WTC11 (cell line): ENCODE measurements at regions not wholly inside any gene's neighbourhood (a gene's known extent, or its start where the extent isn't known, plus 50 kb on each side); places are given as distances from the start of the nearest gene placed in this dataset.

Source experiments
- ATAC-seq: fragments of 200-7000 bp; cut with Tn5 transposase; 2 replicates; pipeline ENCODE4 v1.10.0; 2021; ENCODE audit warnings: mild to moderate bottlenecking, moderate library complexity
- CTCF ChIA-PET: fragments of 300-600 bp; sonication (Branson Sonifier 250); formaldehyde crosslinking; loops from one replicate; lab custom pipeline; 2021; ENCODE audit warnings: antibody characterized with exemption; lab: Charles Lee
- POLR2A ChIA-PET: fragments of 350-600 bp; sonication (Branson Sonifier 250); formaldehyde crosslinking; loops from one replicate; lab custom pipeline; 2021; ENCODE audit warnings: antibody characterized with exemption; lab: Charles Lee
- DNase-seq: peaks from one replicate; pipeline ENCODE4 v3.0.0; 2021; ENCODE audit warnings: low spot score
- H3K27ac Mint-ChIP-seq: 2 replicates; pipeline ENCODE4 v1.8.0; 2021; ENCODE audit warnings: mixed read lengths
- H3K27me3 Mint-ChIP-seq: 2 replicates; pipeline ENCODE4 v1.8.0; 2021; ENCODE audit warnings: low read depth, mild to moderate bottlenecking, moderate library complexity, mixed read lengths
- H3K36me3 Mint-ChIP-seq: 2 replicates; pipeline ENCODE4 v1.8.0; 2021; ENCODE audit warnings: mixed read lengths
- H3K4me1 Mint-ChIP-seq: 2 replicates; pipeline ENCODE4 v1.8.0; 2022; ENCODE audit warnings: mixed read lengths
- H3K4me3 Mint-ChIP-seq: 2 replicates; pipeline ENCODE4 v1.8.0; 2021; ENCODE audit warnings: mild to moderate bottlenecking, moderate library complexity, mixed read lengths
- H3K9me3 Mint-ChIP-seq: 2 replicates; pipeline ENCODE4 v1.8.0; 2021; ENCODE audit warnings: mixed read lengths
- CBFB ChIP-seq: sonication (generic); formaldehyde crosslinking; IDR thresholded peaks from 2 replicates; pipeline ENCODE4 v1.8.1; 2022; ENCODE audit warnings: mild to moderate bottlenecking, low read depth, missing genetic modification reagents
- FOXK1 ChIP-seq: sonication (generic); formaldehyde crosslinking; IDR thresholded peaks from 2 replicates; pipeline ENCODE4 v1.8.0; 2022; ENCODE audit warnings: mild to moderate bottlenecking, moderate library complexity, missing genetic modification reagents
- GRHL2 ChIP-seq: fragments of 250-450 bp; sonication (Bioruptor Pico); IDR thresholded peaks from 2 replicates; pipeline ENCODE4 v1.8.0; 2022; ENCODE audit warnings: mild to moderate bottlenecking, moderate library complexity; ENCODE audit not compliant: insufficient replicate concordance, severe bottlenecking
- MYBL2 ChIP-seq: sonication (generic); formaldehyde crosslinking; IDR thresholded peaks from 2 replicates; pipeline ENCODE4 v1.8.1; 2023; ENCODE audit warnings: mild to moderate bottlenecking, moderate library complexity, missing genetic modification reagents
- NR3C1 ChIP-seq: sonication (generic); formaldehyde crosslinking; conservative IDR thresholded peaks from 2 replicates; pipeline ENCODE4 v1.8.1; 2023; ENCODE audit warnings: low read depth, mild to moderate bottlenecking, missing genetic modification reagents
- SOX15 ChIP-seq: fragments of 250-450 bp; sonication (Bioruptor Pico); IDR thresholded peaks from 2 replicates; pipeline ENCODE4 v1.9.0; 2021; ENCODE audit warnings: mild to moderate bottlenecking
- ZNF671 ChIP-seq: fragments of 250-450 bp; sonication (Bioruptor Pico); IDR thresholded peaks from 2 replicates; pipeline ENCODE4 v1.8.0; 2021; ENCODE audit warnings: mild to moderate bottlenecking
- ZSCAN18 ChIP-seq: fragments of 250-450 bp; sonication (Bioruptor Pico); IDR thresholded peaks from 2 replicates; pipeline ENCODE4 v2.1.2; 2022; ENCODE audit warnings: mild to moderate bottlenecking, moderate library complexity
- TF ChIP-seq, protein P1 (sequence below): sonication (generic); formaldehyde crosslinking; IDR thresholded peaks from 2 replicates; pipeline ENCODE4 v1.8.1; 2022; ENCODE audit warnings: missing genetic modification reagents, borderline replicate concordance
- TF ChIP-seq, protein P2 (sequence below): sonication (generic); formaldehyde crosslinking; IDR thresholded peaks from 2 replicates; pipeline ENCODE4 v1.8.1; 2022; ENCODE audit warnings: mild to moderate bottlenecking, moderate library complexity, missing genetic modification reagents
- TF ChIP-seq, protein P3 (sequence below): fragments of 250-450 bp; sonication (Bioruptor Pico); IDR thresholded peaks from 2 replicates; pipeline ENCODE4 v1.8.0; 2021; ENCODE audit warnings: mild to moderate bottlenecking
- TF ChIP-seq, protein P4 (sequence below): sonication (generic); formaldehyde crosslinking; IDR thresholded peaks from 2 replicates; pipeline ENCODE4 v1.8.1; 2022; ENCODE audit warnings: mild to moderate bottlenecking, missing genetic modification reagents, moderate library complexity, borderline replicate concordance
- TF ChIP-seq, protein P5 (sequence below): sonication (generic); formaldehyde crosslinking; IDR thresholded peaks from 2 replicates; pipeline ENCODE4 v1.8.0; 2023; ENCODE audit warnings: missing genetic modification reagents
- TF ChIP-seq, protein P6 (sequence below): fragments of 200-600 bp; IDR thresholded peaks from 2 replicates; pipeline ENCODE4 v1.8.0; 2022; ENCODE audit warnings: antibody characterized with exemption
- TF ChIP-seq, protein P7 (sequence below): fragments of 250-450 bp; sonication (Bioruptor Pico); conservative IDR thresholded peaks from 2 replicates; pipeline ENCODE4 v1.9.0; 2021; ENCODE audit warnings: mild to moderate bottlenecking

GRCh38 chr7:117993377-117994003, 120.2 kb upstream of the CTTNBP2 start:
- CTCF ChIA-PET, result interaction anchor here (0.6 to 1.8 kb wide), 35 partner anchors 10 to 380 kb away, joined by 3 to 21 read pairs (median 4); partner anchors contain the start of gene CTTNBP2
- peak; percentile 100 for ATAC-seq

DNA sequence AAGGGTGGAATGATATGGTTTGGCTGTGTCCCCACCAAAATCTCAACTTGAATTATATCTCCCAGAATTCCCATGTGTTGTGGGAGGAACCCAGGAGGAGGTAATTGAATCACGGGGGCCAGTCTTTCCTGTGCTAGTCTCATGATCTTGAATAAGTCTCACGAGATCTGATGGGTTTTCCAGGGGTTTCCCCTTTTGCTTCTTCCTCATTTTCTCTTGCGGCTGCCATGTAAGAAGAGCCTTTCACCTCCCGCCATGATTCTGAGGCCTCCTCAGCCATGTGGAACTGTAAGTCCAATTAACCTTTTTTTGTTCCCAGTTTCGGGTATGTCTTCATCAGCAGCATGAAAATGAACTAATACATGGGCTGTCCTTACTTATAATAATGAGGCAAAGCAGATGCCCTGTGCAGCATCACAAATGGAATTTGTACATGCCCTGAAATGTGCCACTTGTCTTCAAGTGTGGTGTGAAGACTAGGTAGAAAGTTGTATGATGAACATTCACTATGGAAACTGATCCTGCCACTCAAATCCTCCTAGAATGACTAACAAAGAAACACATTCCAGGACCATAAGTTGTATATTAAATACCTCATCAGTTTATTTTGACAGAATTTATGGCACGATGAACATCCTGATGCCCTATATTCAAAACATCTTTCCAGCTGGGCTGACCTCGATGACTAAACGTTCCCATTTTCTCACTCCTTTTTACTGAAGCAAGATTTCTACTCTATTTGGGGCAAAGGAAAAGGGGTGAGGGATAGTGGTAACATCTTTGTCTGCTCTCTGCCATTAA, 122.8 kb upstream of the CTTNBP2 start:
- CTCF ChIA-PET, result no interaction called here
- TF ChIP-seq, protein P1, sequence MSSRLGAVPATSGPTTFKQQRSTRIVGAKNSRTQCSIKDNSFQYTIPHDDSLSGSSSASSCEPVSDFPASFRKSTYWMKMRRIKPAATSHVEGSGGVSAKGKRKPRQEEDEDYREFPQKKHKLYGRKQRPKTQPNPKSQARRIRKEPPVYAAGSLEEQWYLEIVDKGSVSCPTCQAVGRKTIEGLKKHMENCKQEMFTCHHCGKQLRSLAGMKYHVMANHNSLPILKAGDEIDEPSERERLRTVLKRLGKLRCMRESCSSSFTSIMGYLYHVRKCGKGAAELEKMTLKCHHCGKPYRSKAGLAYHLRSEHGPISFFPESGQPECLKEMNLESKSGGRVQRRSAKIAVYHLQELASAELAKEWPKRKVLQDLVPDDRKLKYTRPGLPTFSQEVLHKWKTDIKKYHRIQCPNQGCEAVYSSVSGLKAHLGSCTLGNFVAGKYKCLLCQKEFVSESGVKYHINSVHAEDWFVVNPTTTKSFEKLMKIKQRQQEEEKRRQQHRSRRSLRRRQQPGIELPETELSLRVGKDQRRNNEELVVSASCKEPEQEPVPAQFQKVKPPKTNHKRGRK (CRISPR knock-in tag), result no peak
- TF ChIP-seq MYBL2 (no peak), SOX15 (CRISPR knock-in tag) (no peak), FOXK1 (CRISPR knock-in tag) (no peak), NR3C1 (CRISPR knock-in tag) (no peak), CBFB (CRISPR knock-in tag) (no peak), ZNF671 (CRISPR knock-in tag) (no peak), ZSCAN18 (CRISPR knock-in tag) (no peak), GRHL2 (CRISPR knock-in tag) (no peak)
- TF ChIP-seq, protein P2, sequence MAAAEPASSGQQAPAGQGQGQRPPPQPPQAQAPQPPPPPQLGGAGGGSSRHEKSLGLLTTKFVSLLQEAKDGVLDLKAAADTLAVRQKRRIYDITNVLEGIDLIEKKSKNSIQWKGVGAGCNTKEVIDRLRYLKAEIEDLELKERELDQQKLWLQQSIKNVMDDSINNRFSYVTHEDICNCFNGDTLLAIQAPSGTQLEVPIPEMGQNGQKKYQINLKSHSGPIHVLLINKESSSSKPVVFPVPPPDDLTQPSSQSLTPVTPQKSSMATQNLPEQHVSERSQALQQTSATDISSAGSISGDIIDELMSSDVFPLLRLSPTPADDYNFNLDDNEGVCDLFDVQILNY (CRISPR knock-in tag), result no peak
- TF ChIP-seq, protein P3, sequence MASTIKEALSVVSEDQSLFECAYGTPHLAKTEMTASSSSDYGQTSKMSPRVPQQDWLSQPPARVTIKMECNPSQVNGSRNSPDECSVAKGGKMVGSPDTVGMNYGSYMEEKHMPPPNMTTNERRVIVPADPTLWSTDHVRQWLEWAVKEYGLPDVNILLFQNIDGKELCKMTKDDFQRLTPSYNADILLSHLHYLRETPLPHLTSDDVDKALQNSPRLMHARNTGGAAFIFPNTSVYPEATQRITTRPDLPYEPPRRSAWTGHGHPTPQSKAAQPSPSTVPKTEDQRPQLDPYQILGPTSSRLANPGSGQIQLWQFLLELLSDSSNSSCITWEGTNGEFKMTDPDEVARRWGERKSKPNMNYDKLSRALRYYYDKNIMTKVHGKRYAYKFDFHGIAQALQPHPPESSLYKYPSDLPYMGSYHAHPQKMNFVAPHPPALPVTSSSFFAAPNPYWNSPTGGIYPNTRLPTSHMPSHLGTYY, result no peak
- TF ChIP-seq, protein P4, sequence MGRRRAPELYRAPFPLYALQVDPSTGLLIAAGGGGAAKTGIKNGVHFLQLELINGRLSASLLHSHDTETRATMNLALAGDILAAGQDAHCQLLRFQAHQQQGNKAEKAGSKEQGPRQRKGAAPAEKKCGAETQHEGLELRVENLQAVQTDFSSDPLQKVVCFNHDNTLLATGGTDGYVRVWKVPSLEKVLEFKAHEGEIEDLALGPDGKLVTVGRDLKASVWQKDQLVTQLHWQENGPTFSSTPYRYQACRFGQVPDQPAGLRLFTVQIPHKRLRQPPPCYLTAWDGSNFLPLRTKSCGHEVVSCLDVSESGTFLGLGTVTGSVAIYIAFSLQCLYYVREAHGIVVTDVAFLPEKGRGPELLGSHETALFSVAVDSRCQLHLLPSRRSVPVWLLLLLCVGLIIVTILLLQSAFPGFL (CRISPR knock-in tag), result no peak
- TF ChIP-seq, protein P5, sequence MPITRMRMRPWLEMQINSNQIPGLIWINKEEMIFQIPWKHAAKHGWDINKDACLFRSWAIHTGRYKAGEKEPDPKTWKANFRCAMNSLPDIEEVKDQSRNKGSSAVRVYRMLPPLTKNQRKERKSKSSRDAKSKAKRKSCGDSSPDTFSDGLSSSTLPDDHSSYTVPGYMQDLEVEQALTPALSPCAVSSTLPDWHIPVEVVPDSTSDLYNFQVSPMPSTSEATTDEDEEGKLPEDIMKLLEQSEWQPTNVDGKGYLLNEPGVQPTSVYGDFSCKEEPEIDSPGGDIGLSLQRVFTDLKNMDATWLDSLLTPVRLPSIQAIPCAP, result no peak
- TF ChIP-seq, all 79 proteins: peak for 0
- H3K36me3 Mint-ChIP-seq, result no peaks in the 10 kb centered on the region; the same call in 1 of the 2 replicates
- H3K9me3 Mint-ChIP-seq, result peaks cover 7% of the 10 kb centered on the region; the same call in 1 of the 2 replicates
- H3K4me3 Mint-ChIP-seq, result no peak overlapping the region
- ATAC-seq (no peak), DNase-seq (no peak)
- no peak overlapping the region for H3K27ac Mint-ChIP-seq
- POLR2A ChIA-PET, result no interaction called here
- peaks cover 21% of the 10 kb centered on the region for H3K4me1 Mint-ChIP-seq
- H3K27me3 Mint-ChIP-seq, result no peaks in the 10 kb centered on the region

More at GRCh38 chr7:117993377-117994003, 120.2 kb upstream of the CTTNBP2 start:
- POLR2A ChIA-PET, result no interaction called here
- H3K27me3 Mint-ChIP-seq, result no peaks in the 10 kb centered on the region
- peaks cover 7% of the 10 kb centered on the region; the same call in 1 of the 2 replicates for H3K9me3 Mint-ChIP-seq
- TF ChIP-seq, protein P6, sequence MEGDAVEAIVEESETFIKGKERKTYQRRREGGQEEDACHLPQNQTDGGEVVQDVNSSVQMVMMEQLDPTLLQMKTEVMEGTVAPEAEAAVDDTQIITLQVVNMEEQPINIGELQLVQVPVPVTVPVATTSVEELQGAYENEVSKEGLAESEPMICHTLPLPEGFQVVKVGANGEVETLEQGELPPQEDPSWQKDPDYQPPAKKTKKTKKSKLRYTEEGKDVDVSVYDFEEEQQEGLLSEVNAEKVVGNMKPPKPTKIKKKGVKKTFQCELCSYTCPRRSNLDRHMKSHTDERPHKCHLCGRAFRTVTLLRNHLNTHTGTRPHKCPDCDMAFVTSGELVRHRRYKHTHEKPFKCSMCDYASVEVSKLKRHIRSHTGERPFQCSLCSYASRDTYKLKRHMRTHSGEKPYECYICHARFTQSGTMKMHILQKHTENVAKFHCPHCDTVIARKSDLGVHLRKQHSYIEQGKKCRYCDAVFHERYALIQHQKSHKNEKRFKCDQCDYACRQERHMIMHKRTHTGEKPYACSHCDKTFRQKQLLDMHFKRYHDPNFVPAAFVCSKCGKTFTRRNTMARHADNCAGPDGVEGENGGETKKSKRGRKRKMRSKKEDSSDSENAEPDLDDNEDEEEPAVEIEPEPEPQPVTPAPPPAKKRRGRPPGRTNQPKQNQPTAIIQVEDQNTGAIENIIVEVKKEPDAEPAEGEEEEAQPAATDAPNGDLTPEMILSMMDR, result peak; percentile 56
- TF ChIP-seq, protein P7, sequence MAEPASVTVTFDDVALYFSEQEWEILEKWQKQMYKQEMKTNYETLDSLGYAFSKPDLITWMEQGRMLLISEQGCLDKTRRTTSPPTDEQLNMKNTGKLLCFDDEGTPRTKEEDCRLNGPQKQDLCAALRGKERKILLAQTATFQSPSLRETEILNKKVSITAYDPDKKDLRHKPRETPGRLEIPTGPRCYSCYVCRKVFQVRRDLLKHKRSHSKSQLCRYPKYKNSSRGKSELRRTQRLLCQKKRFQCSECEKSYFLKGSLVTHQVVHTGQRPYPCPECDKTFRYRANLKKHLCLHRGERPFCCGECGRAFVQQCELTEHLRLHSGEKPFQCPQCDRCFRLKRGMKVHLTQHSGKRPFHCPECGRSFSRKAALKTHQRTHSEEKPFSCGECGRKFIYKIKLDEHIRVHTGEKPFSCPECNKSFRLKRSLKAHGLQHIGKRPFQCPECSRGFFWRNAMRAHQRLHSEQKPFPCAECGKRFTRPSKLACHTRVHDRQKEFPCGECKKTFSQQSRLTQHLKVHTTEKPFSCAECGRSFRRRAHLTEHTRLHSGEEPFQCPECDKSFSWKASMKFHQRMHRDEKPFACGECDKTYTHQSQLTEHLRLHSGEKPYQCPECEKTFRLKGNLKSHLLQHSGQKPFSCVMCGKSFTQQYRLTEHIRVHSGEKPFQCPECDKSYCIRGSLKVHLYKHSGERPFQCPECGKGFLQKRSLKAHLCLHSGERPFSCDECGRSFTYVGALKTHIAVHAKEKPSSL (CRISPR knock-in tag), result no peak
- H3K4me1 Mint-ChIP-seq, result peaks cover 21% of the 10 kb centered on the region
- H3K36me3 Mint-ChIP-seq, result no peaks in the 10 kb centered on the region; the same call in 1 of the 2 replicates
- no peak overlapping the region for H3K27ac Mint-ChIP-seq
- H3K4me3 Mint-ChIP-seq, result no peak overlapping the region; the same call in 1 of the 2 replicates
- DNase-seq, result peak; percentile 74
